ENCODE measurements at regions not wholly inside any gene's neighbourhood (a gene's known extent, or its start where the extent isn't known, plus 50 kb on each side); places are given as distances from the start of the nearest gene placed in this dataset.
A peak's percentile ranks its signal among the peaks of the same experiment; 100 is the strongest.

DNA sequence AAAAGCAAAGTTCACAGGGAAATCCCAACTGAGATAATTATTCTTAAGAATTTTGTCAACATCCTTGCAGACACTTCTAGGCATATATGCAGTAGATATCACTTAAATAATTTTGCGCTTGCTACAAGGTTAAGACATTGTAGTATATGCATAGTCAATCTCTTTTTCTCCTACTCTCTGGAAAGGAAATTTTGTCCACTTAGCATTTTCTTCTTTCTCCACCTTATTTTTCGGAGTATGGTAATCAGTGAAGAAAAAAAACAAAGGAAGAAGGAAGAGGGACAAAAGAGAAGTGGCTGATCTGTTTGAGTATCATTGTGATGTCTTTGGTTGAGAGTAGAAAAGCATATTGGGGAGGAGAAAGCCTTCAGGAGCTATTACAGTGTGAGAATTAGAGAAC, 104.6 kb downstream of the LACC1 start:
- no peak for DNase-seq

DNA sequence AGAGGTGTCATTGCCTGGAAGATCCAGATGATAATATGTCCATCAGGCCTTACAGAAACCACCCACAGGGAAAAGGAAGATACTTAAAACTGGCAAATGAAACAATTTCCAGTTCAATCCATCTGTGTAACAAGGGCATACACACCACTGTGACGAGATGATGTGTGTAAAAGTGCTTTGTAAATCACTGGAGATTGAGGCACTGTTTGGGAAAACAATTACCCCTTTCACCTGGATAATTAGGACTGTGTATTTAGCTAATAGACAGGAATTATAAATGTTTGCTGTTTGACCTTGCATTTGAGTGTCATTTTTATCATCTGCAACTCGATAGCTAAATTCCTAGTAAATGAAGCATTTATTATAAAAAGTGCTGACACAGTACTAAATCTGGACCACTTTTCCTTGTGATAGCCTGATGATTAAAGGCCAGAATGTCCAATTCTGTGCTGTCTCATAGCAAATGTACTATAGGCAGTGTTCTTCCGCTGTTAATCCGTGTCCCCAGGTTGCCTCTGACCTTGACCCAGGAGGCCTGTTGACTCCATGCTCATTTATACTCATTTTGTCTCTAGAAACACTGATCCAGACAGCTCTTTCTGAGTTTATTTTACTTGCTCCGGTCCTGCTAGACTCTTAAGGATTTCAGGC, 105.8 kb downstream of the LACC1 start:
- DNase-seq, result no peak

DNA sequence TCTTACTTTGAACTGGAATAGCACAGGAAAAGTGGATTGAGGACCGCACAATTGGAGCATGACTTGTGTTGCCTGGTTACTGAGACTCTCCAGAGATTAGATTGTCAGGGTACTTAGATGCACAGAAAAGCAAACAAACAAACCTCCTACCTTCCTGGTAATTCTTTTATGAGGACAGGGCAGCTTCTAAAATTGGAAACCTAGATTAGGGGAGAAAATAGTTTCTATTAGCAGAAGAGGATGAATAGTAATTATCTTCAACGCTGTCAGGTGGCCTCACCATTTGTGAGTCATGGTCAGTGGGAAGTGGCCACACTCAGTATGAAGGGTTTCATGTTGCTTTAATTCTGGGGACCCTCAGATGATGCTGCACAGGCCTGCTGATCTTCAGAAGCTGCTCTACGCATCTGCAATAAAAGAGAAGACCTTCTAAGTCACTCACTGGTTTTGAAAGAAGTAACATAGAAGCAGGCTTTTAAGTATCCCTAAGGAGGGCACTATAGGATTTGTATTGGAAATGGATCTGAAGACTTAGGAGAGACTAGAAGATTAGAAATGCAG, 106.8 kb downstream of the LACC1 start:
- peak; percentile 21 for DNase-seq

DNA sequence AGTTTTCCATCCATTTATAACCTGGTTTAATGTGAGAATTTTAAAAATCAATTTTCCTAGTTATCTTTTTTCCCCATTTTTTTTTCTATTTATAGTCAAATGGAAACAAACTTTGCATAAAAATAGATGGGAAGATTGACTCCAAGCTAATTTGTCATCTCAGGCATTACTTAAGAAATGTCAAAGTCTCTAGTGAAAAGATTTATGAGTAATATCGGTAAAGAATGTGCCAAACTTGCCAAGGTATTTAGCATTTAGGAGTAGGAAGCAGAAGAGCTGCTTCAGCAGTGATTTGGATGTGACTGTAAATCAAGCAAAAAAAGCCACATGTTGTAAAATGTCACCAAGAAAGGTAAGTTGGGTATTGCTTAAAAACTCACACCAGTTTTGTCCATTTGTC, 108.6 kb downstream of the LACC1 start:
- DNase-seq, result no peak

DNA sequence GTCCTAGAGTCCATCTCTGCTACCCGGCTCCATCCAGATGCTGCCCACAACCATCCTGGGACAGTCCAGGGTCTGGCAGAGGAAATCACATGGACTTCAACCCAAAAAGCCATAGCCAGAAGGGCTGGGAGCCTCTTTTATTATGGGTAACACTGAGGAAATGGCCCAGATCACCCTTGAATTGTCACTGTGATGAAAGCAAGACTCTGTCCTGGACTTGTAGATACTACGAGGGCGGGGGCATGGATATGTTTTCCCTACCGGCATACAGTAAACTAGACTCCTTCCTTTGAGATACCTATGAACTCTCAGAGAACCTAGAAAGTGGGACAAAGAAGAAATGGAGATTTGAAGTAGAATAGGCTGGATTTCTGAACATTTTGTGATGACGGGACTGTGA, 110.3 kb downstream of the LACC1 start:
- DNase-seq, result no peak

DNA sequence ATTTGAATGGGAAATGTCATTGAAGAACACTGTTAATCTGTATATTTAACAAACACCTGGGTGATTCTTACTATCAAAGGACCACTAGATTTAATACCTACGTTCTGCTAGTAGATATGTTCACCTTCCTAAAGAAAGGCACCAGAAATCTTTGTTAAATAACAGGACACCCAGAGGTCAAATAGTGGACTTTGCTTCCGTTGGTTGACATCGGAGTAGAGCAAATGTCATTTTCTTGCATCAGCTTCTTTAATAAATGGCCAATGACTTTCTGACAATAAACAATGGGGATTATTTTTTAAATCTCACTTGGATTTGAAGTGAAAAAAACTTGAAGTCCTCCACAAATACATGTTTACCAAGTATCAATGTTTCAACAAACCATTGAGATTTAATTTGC, 111.1 kb downstream of the LACC1 start:
- no peak for DNase-seq

DNA sequence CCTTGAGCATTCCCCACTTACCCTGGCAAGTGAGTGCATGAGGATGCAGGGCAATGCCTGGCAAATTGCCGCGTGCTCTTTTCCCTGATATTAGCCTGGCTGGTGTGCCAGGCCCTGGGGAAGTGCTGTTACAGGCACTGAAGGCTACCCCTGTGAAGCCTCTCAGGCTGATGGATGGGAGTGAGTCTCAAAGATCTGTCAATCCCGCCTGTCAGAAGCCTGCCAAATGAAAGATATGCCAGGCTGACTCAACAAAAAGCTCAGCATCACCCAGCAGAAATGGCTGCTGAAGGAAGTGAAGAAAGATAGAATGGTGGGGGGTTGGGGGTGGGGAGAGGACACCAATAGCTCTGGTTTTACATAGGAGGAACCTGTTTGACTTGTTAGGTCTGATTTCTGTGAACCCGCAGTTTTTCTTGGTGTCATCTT, 112.1 kb downstream of the LACC1 start:
- no peak for DNase-seq

DNA sequence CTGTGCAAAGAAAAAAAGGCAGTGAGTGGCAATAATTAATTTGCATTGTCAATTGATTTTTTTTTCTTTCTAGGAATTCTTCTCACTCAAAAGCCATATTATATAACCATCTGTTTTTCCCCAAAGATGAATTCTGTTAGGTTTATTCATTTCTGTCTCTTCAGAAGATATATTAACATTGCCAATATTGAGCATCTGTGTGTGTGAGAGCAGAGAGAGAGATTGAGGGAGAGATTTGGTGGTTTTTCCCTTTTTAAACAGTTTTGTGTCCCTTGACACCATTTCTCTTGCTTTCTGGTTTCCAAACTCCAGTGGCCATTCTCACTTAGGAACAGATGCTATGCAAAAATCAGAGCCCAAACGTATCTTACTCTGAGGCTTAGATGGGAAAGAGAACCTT, 112.5 kb downstream of the LACC1 start:
- no peak for DNase-seq

DNA sequence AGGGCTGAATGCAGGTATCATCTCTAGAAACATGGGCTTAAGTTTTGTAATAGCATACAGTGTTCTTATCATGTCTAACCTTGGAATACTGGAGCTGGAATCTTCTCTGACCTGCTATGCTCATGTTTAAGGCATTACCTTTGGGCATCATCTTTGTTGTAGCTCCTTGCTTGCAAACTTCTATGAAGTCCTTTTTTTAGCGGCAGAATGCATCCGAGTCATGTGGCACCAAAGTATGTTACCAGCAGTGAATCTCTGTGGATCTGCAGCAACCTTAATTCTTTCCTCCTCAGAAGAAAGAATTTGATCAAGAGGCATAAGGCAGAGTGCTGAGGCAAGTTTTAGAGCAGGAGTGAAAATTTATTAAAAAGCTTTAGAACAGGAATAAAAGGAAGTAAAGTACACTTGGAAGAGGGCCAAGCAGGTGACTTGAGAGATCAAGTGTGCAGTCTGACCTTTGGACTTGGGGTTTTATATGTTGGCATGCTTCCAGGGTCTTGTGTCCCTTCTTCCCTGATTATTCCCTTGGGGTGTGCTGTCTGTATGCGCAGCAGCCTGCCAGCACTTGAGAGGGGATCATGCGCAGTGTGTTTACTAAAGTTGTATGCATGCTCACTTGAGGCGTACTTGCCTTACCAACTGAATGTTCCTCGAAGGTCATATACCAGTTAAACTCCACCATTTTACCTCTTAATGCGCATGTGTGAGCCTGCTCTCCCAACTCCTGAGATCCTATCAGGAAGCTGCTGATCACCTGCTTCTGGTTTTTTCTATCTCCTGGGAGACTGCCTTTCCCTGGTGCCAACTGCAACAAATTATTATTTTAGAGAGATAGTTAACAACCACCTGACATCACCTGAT, 115.5 kb downstream of the LACC1 start:
- DNase-seq, result no peak

DNA sequence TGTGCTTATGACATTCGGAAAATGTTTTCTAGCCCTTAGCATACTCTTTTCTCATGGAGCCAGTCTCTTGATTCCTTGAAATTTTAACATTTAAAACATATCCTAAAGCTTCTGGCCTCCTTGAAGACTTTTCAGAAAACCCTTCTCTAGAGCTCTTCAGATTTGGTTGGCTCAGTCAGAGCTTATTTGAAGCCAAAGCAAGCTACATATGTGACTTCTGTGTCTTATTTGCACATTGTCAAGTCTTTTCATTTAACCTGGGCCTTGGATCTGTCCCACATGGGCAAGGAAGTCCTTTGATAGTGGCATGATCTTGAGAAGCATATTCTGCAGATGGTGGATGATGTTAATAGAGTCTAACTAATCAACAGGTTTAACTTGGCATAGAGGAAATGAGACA, 116.5 kb downstream of the LACC1 start:
- no peak for DNase-seq

DNA sequence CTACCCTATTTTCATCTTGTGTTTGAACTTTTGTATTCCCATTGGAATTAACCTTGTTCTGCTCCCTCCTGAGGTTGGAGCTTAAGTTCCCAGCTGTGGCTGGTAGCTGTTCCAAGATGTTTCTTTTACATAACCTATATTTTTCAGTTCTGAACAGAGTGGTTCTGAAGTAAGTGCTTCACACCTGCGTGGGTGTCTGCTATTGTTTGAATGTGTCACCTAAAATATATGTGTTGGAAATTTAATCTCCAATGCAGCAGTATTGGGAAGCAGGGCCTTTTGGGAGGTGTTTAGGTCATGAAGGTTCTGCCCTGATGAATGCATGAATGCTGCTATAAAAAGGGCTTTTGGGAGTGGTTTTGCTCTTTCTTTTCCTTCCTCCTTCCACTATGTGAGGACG, 123.8 kb downstream of the LACC1 start:
- no peak for DNase-seq

DNA sequence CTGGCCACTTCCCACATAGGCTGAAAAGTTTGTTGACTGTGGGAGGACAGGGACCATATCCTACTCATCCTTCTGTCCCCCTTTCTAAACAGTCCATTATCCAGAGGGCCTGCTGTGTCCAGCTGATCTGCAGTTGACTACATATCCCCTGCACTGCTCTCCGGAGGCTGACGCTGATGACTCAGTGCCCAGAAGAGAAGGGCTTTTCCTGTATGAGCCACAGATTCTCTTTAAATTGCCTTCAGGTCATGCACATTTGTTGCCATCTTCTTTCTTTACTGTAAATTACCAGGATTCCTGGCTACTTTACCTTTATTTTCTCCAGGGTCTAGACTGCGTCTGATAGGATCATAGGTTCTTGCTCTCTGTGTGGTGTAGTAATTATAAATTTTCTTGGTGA, 125.2 kb downstream of the LACC1 start:
- DNase-seq, result no peak

DNA sequence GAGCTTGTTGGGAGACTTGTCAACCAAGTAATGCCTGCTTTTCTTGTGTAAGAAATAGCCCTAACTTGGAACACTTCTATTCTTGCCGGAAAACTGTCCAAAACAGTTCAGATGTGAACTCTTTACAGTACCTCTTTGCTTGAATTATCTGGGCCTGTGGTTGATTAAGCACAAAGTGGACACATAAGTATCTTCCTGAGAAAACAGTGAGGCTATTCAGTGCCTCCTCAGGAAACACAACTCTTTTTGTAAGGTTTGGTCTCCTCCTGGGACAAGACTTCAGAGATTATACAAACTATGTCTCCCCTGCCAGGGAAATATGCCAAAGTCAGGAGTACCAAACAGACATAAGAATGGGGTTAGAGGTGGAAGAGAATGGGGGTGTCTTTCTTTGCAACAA, 127.7 kb downstream of the LACC1 start:
- no peak for DNase-seq

DNA sequence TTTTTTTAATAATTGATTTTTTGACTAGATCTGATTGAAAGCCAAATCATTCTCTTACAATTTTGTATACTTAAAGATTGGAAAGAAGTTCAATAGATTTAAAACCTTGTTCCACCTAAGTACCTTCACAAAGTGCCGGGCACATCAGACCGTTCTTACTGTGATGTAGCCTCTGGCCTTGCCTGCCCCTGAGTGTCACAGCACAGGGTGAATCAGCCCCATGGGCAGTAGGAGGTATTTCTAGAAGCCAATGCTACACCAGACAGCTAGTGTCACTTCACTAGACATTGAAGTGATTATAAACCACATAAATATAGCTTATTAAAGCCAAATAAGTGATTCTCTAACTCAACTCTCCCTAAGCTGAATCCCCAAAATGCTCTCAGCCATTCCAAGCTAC, 131.3 kb downstream of the LACC1 start:
- no peak for DNase-seq

DNA sequence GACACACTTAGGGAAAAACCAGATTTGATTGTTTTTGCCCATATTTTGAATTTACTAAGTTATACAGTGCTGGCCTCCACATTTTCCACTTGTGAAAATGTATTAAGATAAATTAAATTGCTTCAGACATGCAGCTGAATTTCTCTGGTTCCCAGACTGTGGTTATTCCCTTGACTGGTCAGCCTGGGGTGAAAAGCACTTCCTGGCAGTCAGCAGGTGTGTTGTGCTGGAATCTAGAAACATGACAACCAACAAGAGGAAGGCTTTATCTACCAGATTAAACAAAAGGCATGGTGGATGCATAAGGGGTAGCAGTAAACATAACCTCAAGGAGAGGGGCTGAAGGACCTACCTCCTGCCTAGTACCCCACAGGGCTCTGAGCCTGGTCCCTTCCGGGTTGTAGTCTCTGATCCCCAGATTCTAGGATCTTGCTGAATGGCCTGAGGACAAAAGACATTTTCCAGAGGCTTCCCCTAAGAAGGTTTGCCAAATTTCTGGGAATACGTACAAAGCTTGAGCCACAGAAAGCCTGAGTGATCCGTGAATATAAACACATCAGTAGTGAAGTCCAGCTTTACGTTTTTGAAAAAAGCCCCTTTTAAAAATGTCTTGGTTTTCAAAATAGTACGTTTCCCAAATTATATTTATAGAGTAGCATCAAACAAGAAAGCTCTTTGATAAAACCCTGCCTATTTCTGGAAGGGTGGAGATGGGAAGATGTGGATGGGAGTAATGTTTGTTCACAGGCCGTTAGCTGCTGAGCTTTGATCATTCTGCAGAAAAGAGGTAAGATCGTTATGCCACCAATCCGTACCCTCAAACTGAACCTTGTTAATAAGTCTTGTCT, 133.4 kb downstream of the LACC1 start:
- DNase-seq, result no peak

DNA sequence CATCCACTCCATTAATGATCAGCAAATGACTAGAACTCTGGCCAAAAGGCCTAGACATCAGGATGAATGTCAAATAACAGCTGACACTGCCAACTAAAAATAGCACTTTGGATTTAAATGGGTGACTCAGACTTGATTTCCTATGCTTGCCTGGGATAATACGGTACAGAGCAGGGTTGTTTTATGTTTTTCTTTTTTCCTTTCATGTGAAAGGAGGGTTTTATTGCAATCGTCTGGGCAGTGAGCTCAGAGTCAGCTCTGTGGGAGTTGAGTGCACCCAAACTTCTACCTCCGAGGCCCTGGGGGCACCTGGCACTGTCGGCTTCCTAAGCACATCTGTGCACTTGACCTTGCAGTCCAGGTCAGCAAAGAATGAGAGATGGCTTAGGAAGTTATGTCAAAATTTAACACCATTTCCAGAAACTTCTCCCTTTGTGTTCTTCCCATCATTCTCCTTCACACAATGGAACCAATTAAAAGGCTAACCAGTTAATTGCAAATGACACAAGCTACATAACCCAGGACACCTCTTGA, 134.1 kb downstream of the LACC1 start:
- DNase-seq, result peak; percentile 52

DNA sequence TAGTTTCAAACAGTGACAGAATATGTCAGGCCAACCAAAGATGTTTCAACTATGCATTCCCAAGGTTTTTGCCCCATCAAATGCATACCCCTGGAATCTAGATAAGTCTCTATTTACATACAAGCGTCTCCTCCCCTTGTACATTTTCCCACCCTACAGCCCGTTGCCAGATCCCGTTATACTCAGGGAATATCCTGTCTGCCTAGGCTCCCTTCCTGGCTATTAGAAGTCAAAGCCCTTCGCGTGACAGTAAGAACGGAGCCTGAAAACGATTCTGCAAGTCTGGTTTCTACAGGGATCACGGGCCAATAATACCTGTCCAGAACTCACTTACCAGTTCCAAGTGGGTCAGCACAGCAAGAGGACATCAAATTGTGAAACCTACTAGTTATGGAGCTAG, 134.8 kb downstream of the LACC1 start:
- no peak for DNase-seq

DNA sequence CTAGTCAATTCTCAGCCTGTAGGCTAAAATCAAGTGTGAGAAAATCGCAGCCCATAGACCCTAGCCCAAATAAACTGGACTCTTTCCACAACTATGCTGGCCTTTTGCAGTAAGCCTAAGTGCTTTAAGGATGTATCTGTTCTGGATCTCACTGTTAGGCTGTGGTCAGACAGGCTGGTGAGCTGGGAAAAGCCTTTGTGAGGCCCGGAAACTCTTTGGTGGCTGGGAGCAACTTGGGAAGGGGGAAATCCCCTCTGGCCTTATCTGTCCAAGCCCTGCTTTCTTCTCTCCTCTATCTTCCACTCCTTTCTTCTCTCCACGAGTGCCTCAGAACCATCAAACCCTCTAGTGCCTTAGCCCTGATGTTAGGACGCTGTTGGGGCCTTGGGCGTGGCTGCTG, 135.4 kb downstream of the LACC1 start:
- DNase-seq, result no peak

DNA sequence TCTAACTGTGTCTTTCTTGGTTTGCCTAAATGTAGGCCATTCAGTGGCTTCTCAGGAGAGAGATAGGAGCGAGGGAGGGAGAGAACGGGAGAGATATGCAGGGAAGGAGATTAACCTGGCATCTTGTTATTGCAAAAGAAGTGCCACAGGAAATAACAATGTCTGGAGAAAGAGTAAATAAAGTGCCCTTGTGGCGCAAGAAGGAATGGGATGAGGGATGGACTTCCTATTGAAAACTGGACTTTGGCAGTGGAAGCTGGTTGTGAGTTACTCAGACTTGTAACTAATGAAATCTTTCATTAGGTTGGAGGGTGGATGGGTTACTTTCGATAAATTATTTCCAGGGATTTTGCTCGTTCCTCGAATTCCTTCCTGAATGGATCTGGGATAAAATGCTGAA, 136.1 kb downstream of the LACC1 start:
- DNase-seq, result no peak

DNA sequence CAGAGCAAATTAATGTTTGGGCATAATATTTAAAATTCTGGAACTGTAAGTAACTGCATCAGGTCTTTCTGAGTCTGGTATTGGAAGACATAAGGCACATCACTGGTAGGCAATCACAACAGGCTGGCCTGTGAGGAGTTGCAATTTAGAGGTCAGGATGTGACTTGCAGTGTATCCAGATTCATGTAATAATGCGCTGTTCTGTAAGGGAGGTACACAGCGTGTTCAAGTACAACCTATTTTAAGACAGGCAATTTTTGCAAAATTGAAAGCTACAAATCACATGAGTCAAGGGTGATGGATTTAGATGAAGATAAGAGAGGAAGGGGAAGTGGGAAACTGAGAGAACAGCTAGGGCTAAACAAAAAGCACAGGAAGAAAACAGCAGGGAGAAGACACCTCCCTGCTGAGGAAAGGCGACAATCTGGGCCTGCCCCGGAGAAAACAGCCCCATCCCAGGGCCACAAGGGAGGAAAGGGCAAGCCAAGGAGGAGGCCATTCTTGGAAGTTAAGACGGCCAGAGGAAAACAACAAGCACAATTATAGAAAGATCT, 138.1 kb downstream of the LACC1 start:
- no peak for DNase-seq

DNA sequence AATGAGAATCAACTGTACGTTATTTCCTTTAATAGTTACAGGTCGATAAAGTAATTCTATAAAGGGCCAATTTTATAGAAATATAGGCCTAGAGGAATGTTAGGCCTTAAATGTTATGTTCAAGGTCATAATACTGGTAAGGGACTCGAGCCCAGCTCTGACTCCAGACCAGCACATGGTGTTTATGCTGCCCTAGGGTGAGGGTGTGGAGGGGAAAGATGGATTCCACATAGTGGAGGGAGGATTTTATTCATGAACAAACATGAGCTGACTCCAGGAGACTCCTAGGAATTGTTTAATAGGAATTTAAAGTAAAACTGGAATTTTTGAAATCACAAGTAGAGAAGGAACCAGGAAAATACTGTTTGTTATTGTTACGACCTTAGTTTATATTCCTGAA, 139.9 kb downstream of the LACC1 start:
- no peak for DNase-seq

DNA sequence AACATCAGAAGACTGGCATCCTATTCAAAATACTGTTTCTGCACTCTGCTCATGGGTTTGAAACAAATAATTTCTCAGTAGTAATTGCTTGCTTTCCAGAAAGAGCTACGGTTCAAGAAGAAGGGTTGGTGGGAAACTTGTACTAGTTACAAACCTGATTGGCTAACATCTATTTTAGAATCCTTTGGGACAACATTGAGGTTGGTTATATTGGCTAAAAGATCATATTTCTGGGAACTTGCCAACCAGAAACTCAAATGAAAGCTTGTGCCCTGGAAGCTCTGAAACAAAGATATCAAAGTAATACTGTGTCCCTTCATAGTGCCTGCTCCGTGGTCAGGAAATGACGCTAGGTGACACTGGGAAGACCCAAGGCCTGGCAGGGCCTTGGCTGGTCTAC, 141.7 kb downstream of the LACC1 start:
- no peak for DNase-seq

Data from renal pelvis (tissue), 1 donor.